GM23338 (cell line): ENCODE measurements at regions not wholly inside any gene's neighbourhood (a gene's known extent, or its start where the extent isn't known, plus 50 kb on each side); places are given as distances from the start of the nearest gene placed in this dataset.

Experiments used
- ATAC-seq: fragments of 200-7000 bp; cut with Tn5 transposase; 3 replicates; pipeline ENCODE4 v1.9.1; 2020
- DNase-seq: peaks from one replicate; pipeline ENCODE4 v3.0.0-alpha.2; 2015; ENCODE audit warnings: low spot score
- H2AFZ ChIP-seq: fragments of 200-600 bp; sonication (generic); 2 replicates; pipeline ENCODE4 v1.8.0; 2016; ENCODE audit warnings: antibody characterized with exemption, mild to moderate bottlenecking, moderate library complexity
- H3F3A ChIP-seq: fragments of 200-600 bp; sonication (generic); replicated peaks from 2 replicates; pipeline ENCODE4 v1.8.0; 2017; ENCODE audit warnings: antibody characterized with exemption, mixed run types, low read depth
- H3K27ac ChIP-seq: fragments of 200-600 bp; sonication (generic); 2 replicates; pipeline ENCODE4 v1.6.1; 2016; ENCODE audit warnings: low read depth
- H3K27me3 ChIP-seq: fragments of 200-600 bp; sonication (generic); 2 replicates; pipeline ENCODE4 v1.8.0; 2016; ENCODE audit warnings: mild to moderate bottlenecking, mixed run types, moderate library complexity; ENCODE audit not compliant: insufficient read depth
- H3K36me3 ChIP-seq: fragments of 200-600 bp; sonication (generic); 2 replicates; pipeline ENCODE4 v1.8.0; 2016; ENCODE audit warnings: mild to moderate bottlenecking; ENCODE audit not compliant: insufficient read depth
- H3K4me1 ChIP-seq: fragments of 200-600 bp; sonication (generic); 2 replicates; pipeline ENCODE4 v1.8.0; 2016; ENCODE audit warnings: mild to moderate bottlenecking, moderate library complexity; ENCODE audit not compliant: insufficient read depth
- H3K4me2 ChIP-seq: fragments of 200-600 bp; sonication (generic); 2 replicates; pipeline ENCODE4 v1.7.1; 2017; ENCODE audit warnings: mixed run types
- H3K4me3 ChIP-seq: fragments of 200-600 bp; sonication (generic); 2 replicates; pipeline ENCODE4 v1.6.1; 2016; ENCODE audit warnings: mixed run types
- H3K79me2 ChIP-seq: fragments of 200-600 bp; sonication (generic); replicated peaks from 2 replicates; pipeline ENCODE4 v1.8.0; 2017; ENCODE audit warnings: mild to moderate bottlenecking; ENCODE audit not compliant: insufficient read depth
- H3K9me2 ChIP-seq: fragments of 200-600 bp; sonication (generic); 2 replicates; pipeline ENCODE4 v1.8.0; 2017; ENCODE audit not compliant: insufficient read depth
- H4K20me1 ChIP-seq: fragments of 200-600 bp; sonication (generic); replicated peaks from 2 replicates; pipeline ENCODE4 v1.8.0; 2017; ENCODE audit warnings: mild to moderate bottlenecking; ENCODE audit not compliant: insufficient read depth
- H3K27ac Mint-ChIP-seq: 2 replicates; pipeline ENCODE4 v1.8.0; 2020; ENCODE audit warnings: inconsistent platforms, mild to moderate bottlenecking, moderate library complexity, mixed read lengths
- H3K27me3 Mint-ChIP-seq: 3 replicates; pipeline ENCODE4 v1.8.0; 2022; ENCODE audit warnings: low read depth, mild to moderate bottlenecking, moderate library complexity, mixed read lengths, inconsistent platforms; ENCODE audit not compliant: insufficient read depth, poor library complexity
- H3K36me3 Mint-ChIP-seq: 3 replicates; pipeline ENCODE4 v1.8.0; 2021; ENCODE audit warnings: low read depth, mild to moderate bottlenecking, inconsistent platforms, moderate library complexity, mixed read lengths
- H3K4me1 Mint-ChIP-seq: 3 replicates; pipeline ENCODE4 v1.8.0; 2020; ENCODE audit warnings: mild to moderate bottlenecking, inconsistent platforms, mixed read lengths
- H3K4me3 Mint-ChIP-seq: 3 replicates; pipeline ENCODE4 v1.8.0; 2021; ENCODE audit warnings: moderate library complexity, mild to moderate bottlenecking, inconsistent platforms, mixed read lengths
- H3K9me3 Mint-ChIP-seq: 3 replicates; pipeline ENCODE4 v1.8.0; 2020; ENCODE audit warnings: moderate library complexity, mild to moderate bottlenecking, inconsistent platforms, mixed read lengths
- CREB1 ChIP-seq: fragments of 250-450 bp; sonication (Bioruptor Pico); IDR thresholded peaks from 2 replicates; pipeline ENCODE4 v1.5.0; 2020; ENCODE audit warnings: low read depth, mild to moderate bottlenecking, moderate library complexity
- ETS1 ChIP-seq: IDR thresholded peaks from 2 replicates; pipeline ENCODE4 v1.6.1; 2016; ENCODE audit warnings: antibody characterized with exemption
- EZH2 ChIP-seq: fragments of 200-600 bp; sonication (generic); IDR thresholded peaks from one replicate; pipeline ENCODE4 v1.8.0; 2017; ENCODE audit warnings: antibody characterized with exemption, mild to moderate bottlenecking, low read depth; ENCODE audit not compliant: unreplicated experiment
- EZH2phosphoT487 ChIP-seq: fragments of 200-600 bp; sonication (generic); IDR thresholded peaks from one replicate; pipeline ENCODE4 v1.8.1; 2018; ENCODE audit warnings: antibody characterized with exemption; ENCODE audit not compliant: unreplicated experiment
- JUNB ChIP-seq: IDR thresholded peaks from one replicate; pipeline ENCODE4 v1.6.1; 2016; ENCODE audit warnings: antibody characterized with exemption; ENCODE audit not compliant: unreplicated experiment
- NANOG ChIP-seq: IDR thresholded peaks from 2 replicates; pipeline ENCODE4 v1.6.1; 2016; ENCODE audit warnings: antibody characterized with exemption, borderline replicate concordance
- POLR2AphosphoS5 ChIP-seq: IDR thresholded peaks from 2 replicates; pipeline ENCODE4 v1.6.1; 2016; ENCODE audit warnings: antibody characterized with exemption, low read depth
- STAT1 ChIP-seq: IDR thresholded peaks from one replicate; pipeline ENCODE4 v1.6.1; 2016; ENCODE audit warnings: antibody characterized with exemption; ENCODE audit not compliant: unreplicated experiment
- ZNF114 ChIP-seq: fragments of 250-450 bp; sonication (Bioruptor Pico); IDR thresholded peaks from 2 replicates; pipeline ENCODE4 v1.5.0; 2020; ENCODE audit warnings: mild to moderate bottlenecking, moderate library complexity
- ZNF331 ChIP-seq: fragments of 250-450 bp; sonication (Bioruptor Pico); IDR thresholded peaks from 2 replicates; pipeline ENCODE4 v1.5.0; 2020; ENCODE audit warnings: low read depth, mild to moderate bottlenecking, moderate library complexity
- TF ChIP-seq, protein P1 (sequence below): IDR thresholded peaks from one replicate; pipeline ENCODE4 v1.6.1; 2018; ENCODE audit warnings: antibody characterized with exemption; ENCODE audit not compliant: unreplicated experiment
- TF ChIP-seq, protein P2 (sequence below): fragments of 250-450 bp; sonication (Bioruptor Pico); IDR thresholded peaks from 2 replicates; pipeline ENCODE4 v1.5.0; 2020; ENCODE audit warnings: mild to moderate bottlenecking, moderate library complexity

DNA sequence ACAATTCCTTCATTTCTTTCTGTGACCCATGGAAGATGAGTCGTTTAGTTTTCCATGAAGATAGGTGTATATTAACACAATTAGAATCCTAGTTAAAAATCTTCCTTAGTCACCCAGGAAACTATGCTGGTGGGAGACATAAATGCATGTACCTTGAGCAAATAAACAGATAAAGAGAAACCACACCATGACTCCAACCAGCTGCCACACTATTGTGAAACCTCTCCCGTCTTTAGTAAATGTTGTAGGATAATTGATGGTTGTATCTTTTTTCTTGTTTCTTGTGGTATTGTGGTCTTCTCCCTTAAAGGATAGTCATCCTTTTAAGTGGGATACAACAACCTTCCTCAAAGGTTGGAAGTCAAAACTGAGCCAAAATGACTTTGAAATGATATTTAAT, 103.8 kb upstream of the LEF1 start:
- TF ChIP-seq POLR2AphosphoS5 (no peak), ZNF114 (CRISPR knock-in tag) (no peak), ETS1 (no peak), STAT1 (no peak), EZH2 (no peak), CREB1 (CRISPR knock-in tag) (no peak), EZH2phosphoT487 (no peak), ZNF331 (CRISPR knock-in tag) (no peak), JUNB (no peak), NANOG (no peak)
- TF ChIP-seq, protein P1, sequence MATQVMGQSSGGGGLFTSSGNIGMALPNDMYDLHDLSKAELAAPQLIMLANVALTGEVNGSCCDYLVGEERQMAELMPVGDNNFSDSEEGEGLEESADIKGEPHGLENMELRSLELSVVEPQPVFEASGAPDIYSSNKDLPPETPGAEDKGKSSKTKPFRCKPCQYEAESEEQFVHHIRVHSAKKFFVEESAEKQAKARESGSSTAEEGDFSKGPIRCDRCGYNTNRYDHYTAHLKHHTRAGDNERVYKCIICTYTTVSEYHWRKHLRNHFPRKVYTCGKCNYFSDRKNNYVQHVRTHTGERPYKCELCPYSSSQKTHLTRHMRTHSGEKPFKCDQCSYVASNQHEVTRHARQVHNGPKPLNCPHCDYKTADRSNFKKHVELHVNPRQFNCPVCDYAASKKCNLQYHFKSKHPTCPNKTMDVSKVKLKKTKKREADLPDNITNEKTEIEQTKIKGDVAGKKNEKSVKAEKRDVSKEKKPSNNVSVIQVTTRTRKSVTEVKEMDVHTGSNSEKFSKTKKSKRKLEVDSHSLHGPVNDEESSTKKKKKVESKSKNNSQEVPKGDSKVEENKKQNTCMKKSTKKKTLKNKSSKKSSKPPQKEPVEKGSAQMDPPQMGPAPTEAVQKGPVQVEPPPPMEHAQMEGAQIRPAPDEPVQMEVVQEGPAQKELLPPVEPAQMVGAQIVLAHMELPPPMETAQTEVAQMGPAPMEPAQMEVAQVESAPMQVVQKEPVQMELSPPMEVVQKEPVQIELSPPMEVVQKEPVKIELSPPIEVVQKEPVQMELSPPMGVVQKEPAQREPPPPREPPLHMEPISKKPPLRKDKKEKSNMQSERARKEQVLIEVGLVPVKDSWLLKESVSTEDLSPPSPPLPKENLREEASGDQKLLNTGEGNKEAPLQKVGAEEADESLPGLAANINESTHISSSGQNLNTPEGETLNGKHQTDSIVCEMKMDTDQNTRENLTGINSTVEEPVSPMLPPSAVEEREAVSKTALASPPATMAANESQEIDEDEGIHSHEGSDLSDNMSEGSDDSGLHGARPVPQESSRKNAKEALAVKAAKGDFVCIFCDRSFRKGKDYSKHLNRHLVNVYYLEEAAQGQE, result no peak
- TF ChIP-seq, protein P2, sequence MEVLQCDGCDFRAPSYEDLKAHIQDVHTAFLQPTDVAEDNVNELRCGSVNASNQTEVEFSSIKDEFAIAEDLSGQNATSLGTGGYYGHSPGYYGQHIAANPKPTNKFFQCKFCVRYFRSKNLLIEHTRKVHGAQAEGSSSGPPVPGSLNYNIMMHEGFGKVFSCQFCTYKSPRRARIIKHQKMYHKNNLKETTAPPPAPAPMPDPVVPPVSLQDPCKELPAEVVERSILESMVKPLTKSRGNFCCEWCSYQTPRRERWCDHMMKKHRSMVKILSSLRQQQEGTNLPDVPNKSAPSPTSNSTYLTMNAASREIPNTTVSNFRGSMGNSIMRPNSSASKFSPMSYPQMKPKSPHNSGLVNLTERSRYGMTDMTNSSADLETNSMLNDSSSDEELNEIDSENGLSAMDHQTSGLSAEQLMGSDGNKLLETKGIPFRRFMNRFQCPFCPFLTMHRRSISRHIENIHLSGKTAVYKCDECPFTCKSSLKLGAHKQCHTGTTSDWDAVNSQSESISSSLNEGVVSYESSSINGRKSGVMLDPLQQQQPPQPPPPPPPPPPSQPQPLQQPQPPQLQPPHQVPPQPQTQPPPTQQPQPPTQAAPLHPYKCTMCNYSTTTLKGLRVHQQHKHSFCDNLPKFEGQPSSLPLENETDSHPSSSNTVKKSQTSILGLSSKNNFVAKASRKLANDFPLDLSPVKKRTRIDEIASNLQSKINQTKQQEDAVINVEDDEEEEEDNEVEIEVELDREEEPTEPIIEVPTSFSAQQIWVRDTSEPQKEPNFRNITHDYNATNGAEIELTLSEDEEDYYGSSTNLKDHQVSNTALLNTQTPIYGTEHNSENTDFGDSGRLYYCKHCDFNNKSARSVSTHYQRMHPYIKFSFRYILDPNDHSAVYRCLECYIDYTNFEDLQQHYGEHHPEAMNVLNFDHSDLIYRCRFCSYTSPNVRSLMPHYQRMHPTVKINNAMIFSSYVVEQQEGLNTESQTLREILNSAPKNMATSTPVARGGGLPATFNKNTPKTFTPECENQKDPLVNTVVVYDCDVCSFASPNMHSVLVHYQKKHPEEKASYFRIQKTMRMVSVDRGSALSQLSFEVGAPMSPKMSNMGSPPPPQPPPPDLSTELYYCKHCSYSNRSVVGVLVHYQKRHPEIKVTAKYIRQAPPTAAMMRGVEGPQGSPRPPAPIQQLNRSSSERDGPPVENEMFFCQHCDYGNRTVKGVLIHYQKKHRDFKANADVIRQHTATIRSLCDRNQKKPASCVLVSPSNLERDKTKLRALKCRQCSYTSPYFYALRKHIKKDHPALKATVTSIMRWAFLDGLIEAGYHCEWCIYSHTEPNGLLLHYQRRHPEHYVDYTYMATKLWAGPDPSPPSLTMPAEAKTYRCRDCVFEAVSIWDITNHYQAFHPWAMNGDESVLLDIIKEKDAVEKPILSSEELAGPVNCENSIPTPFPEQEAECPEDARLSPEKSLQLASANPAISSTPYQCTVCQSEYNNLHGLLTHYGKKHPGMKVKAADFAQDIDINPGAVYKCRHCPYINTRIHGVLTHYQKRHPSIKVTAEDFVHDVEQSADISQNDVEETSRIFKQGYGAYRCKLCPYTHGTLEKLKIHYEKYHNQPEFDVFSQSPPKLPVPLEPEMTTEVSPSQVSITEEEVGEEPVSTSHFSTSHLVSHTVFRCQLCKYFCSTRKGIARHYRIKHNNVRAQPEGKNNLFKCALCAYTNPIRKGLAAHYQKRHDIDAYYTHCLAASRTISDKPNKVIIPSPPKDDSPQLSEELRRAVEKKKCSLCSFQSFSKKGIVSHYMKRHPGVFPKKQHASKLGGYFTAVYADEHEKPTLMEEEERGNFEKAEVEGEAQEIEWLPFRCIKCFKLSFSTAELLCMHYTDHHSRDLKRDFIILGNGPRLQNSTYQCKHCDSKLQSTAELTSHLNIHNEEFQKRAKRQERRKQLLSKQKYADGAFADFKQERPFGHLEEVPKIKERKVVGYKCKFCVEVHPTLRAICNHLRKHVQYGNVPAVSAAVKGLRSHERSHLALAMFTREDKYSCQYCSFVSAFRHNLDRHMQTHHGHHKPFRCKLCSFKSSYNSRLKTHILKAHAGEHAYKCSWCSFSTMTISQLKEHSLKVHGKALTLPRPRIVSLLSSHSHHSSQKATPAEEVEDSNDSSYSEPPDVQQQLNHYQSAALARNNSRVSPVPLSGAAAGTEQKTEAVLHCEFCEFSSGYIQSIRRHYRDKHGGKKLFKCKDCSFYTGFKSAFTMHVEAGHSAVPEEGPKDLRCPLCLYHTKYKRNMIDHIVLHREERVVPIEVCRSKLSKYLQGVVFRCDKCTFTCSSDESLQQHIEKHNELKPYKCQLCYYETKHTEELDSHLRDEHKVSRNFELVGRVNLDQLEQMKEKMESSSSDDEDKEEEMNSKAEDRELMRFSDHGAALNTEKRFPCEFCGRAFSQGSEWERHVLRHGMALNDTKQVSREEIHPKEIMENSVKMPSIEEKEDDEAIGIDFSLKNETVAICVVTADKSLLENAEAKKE, result no peak
- Histone ChIP-seq H3K4me3 (no peak overlapping the region), H3K79me2 (no peaks in the 10 kb centered on the region), H3F3A (no peaks in the 10 kb centered on the region), H3K36me3 (no peaks in the 10 kb centered on the region), H3K9me2 (no peaks in the 10 kb centered on the region), H3K27ac (no peak overlapping the region), H4K20me1 (no peaks in the 10 kb centered on the region; the same call in 1 of the 2 replicates), H3K27me3 (no peaks in the 10 kb centered on the region), H3K4me2 (no peak overlapping the region), H2AFZ (no peak overlapping the region), H3K4me1 (no peaks in the 10 kb centered on the region)
- no peaks in the 10 kb centered on the region for H3K9me3 Mint-ChIP-seq
- H3K27ac Mint-ChIP-seq, result no peak overlapping the region
- peaks cover 2% of the 10 kb centered on the region for H3K27me3 Mint-ChIP-seq
- H3K4me3 Mint-ChIP-seq, result no peak overlapping the region
- no peaks in the 10 kb centered on the region for H3K36me3 Mint-ChIP-seq
- ATAC-seq (no peak), DNase-seq (no peak)
- H3K4me1 Mint-ChIP-seq, result no peaks in the 10 kb centered on the region
